Gastroesophageal sphincter (tissue), 3 donors: ENCODE measurements at regions not wholly inside any gene's neighbourhood (a gene's known extent, or its start where the extent isn't known, plus 50 kb on each side); places are given as distances from the start of the nearest gene placed in this dataset.

Experiments
- POLR2A ChIP-seq, 2 donors: fragments of 450-650 bp; IDR thresholded peaks; one replicate each; pipeline ENCODE4 v1.6.1; 2017; ENCODE audit warnings: antibody characterized with exemption in 2 of 2, mild to moderate bottlenecking in 2 of 2, moderate library complexity in 1 of 2
- TF ChIP-seq, protein P1 (sequence below), 4 experiments: fragments of 200-600 bp in 2 of 4; fragments of 450-650 bp in 2 of 4; sonication (generic) in 1 of 4; IDR thresholded peaks; one replicate each; pipeline ENCODE4 v1.5.1; 2017 to 2019; ENCODE audit warnings: antibody characterized with exemption in 4 of 4, mild to moderate bottlenecking in 2 of 4, moderate library complexity in 2 of 4

DNA sequence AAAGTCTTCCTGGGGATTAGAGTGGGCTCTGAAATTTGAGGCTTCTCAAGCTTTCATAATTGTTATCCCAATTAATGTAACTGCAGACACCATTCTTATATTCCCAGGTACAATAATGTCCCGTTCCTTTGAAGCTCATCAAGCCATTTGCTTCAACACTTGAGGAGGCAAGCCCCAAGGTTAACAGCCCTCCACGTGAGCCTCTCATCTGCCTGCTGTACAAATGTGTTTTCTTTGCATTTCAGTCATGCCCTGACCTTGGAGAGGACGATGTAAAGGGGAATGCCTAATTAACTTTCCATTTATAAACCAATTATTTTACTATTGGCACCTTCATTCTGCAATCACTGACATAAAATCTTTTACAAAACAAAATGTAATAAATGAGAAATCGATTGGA lies 106.3 kb downstream of the SETD4 start:
- TF ChIP-seq, protein P1, sequence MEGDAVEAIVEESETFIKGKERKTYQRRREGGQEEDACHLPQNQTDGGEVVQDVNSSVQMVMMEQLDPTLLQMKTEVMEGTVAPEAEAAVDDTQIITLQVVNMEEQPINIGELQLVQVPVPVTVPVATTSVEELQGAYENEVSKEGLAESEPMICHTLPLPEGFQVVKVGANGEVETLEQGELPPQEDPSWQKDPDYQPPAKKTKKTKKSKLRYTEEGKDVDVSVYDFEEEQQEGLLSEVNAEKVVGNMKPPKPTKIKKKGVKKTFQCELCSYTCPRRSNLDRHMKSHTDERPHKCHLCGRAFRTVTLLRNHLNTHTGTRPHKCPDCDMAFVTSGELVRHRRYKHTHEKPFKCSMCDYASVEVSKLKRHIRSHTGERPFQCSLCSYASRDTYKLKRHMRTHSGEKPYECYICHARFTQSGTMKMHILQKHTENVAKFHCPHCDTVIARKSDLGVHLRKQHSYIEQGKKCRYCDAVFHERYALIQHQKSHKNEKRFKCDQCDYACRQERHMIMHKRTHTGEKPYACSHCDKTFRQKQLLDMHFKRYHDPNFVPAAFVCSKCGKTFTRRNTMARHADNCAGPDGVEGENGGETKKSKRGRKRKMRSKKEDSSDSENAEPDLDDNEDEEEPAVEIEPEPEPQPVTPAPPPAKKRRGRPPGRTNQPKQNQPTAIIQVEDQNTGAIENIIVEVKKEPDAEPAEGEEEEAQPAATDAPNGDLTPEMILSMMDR (IDR thresholded peaks at IDR 0.05) = no peak
- TF ChIP-seq POLR2A (IDR thresholded peaks at IDR 0.05) = no peak
